Panc1 (cell line): ENCODE measurements at regions not wholly inside any gene's neighbourhood (a gene's known extent, or its start where the extent isn't known, plus 50 kb on each side); places are given as distances from the start of the nearest gene placed in this dataset.

Source experiments
- ATAC-seq: fragments of 200-7000 bp; cut with Tn5 transposase; 2 replicates; pipeline ENCODE4 v1.9.1; 2020; ENCODE audit warnings: mild to moderate bottlenecking, moderate library complexity
- BruUV-seq: library from RNA; stranded (reverse); fragments of 400-500 nt; replicated peaks from 2 replicates; lab custom pipeline; 2021; lab: Mats Ljungman, UMichigan
- CTCF ChIA-PET: fragments of 300-600 bp; sonication (Branson Sonifier 250); formaldehyde crosslinking; loops from one replicate; lab custom pipeline; 2022; ENCODE audit warnings: antibody characterized with exemption; lab: Charles Lee
- POLR2A ChIA-PET: fragments of 300-600 bp; sonication (Branson Sonifier 250); formaldehyde crosslinking; loops from one replicate; lab custom pipeline; 2022; ENCODE audit warnings: antibody characterized with exemption; lab: Charles Lee
- DNase-seq: peaks from one replicate; pipeline ENCODE4 v3.0.0-alpha.2; 2010; ENCODE audit warnings: low read depth, low spot score
- H3K27ac ChIP-seq: 2 replicates; pipeline ENCODE4 v1.5.1; 2011; ENCODE audit warnings: mild to moderate bottlenecking, low read length, inconsistent platforms
- H3K27me3 ChIP-seq: fragments of 200-500 bp; sonication (Bioruptor generic); 2 replicates; pipeline ENCODE4 v1.6.0; 2014; ENCODE audit warnings: low read length, inconsistent platforms; ENCODE audit not compliant: control insufficient read depth, insufficient read depth
- H3K36me3 ChIP-seq: fragments of 200-500 bp; sonication (Bioruptor generic); 2 replicates; pipeline ENCODE4 v1.5.1; 2014; ENCODE audit warnings: inconsistent platforms, mild to moderate bottlenecking, low read length, moderate library complexity; ENCODE audit not compliant: control insufficient read depth, insufficient read depth
- H3K4me1 ChIP-seq: 2 replicates; pipeline ENCODE4 v1.5.1; 2011; ENCODE audit warnings: inconsistent platforms, mild to moderate bottlenecking, low read length, moderate library complexity; ENCODE audit not compliant: control insufficient read depth, insufficient read depth
- H3K4me3 ChIP-seq, 2 experiments: 2 replicates each; pipeline ENCODE4 v1.5.1; 2011 to 2012; ENCODE audit warnings: low read depth in 2 of 2, low read length in 2 of 2, mild to moderate bottlenecking in 2 of 2, inconsistent platforms in 1 of 2, moderate library complexity in 1 of 2
- H3K9me3 ChIP-seq: fragments of 200-500 bp; sonication (Bioruptor generic); 2 replicates; pipeline ENCODE4 v1.5.1; 2014; ENCODE audit warnings: low read depth, mild to moderate bottlenecking, inconsistent platforms, low read length, moderate library complexity; ENCODE audit not compliant: control insufficient read depth, insufficient read depth
- CTCF ChIP-seq: fragments of 450-650 bp; IDR thresholded peaks from 2 replicates; pipeline ENCODE4 v1.5.1; 2017; ENCODE audit warnings: mild to moderate bottlenecking
- POLR2AphosphoS5 ChIP-seq: IDR thresholded peaks from 2 replicates; pipeline ENCODE4 v1.6.1; 2012; ENCODE audit warnings: mild to moderate bottlenecking, low read depth, low read length, moderate library complexity
- REST ChIP-seq, 2 experiments: IDR thresholded peaks; 2 replicates each; pipeline ENCODE4 v1.6.1; 2011 to 2012; ENCODE audit warnings: low read depth in 2 of 2, control low read depth in 1 of 2, low read length in 1 of 2, mild to moderate bottlenecking in 1 of 2, moderate library complexity in 1 of 2; ENCODE audit not compliant: insufficient read depth in 1 of 2
- SIN3A ChIP-seq: IDR thresholded peaks from 2 replicates; pipeline ENCODE4 v1.6.1; 2012; ENCODE audit warnings: low read depth, mild to moderate bottlenecking, low read length, moderate library complexity, borderline replicate concordance; ENCODE audit not compliant: insufficient read depth
- TCF7L2 ChIP-seq: IDR thresholded peaks from 2 replicates; pipeline ENCODE4 v1.6.1; 2011; ENCODE audit warnings: mild to moderate bottlenecking, low read depth, low read length, inconsistent platforms
- in situ Hi-C: cut with HindIII; loops from 2 replicates; pipeline ENCODE4 v1.10.0; 2016; ENCODE audit warnings: low sequenced_read_pairs, low pct_unique_long_range_greater_than_20kb
- intact Hi-C: fragments of 100-400 bp; cut with micrococcal nuclease; formaldehyde crosslinking; loops from one replicate; pipeline ENCODE4 v1.10.0; 2022; ENCODE audit not compliant: unreplicated experiment

GRCh38 chr6:106844930-106845329, 129.6 kb downstream of the CD24 start:
- no peak overlapping the region for H3K4me3 ChIP-seq
- in situ Hi-C loops: no loop called here
- TF ChIP-seq CTCF (no peak), SIN3A (no peak), TCF7L2 (no peak), POLR2AphosphoS5 (no peak), REST (IDR thresholded peaks at IDR 0.05; ENCODE audit: insufficient read depth in 1 of 2, low read depth in 2 of 2, low read length in 1 of 2) (no peak)
- ChIA-PET CTCF (no interaction called here), POLR2A (no interaction called here)
- no peaks in the 10 kb centered on the region for H3K9me3 ChIP-seq
- H3K36me3 ChIP-seq: no peaks in the 10 kb centered on the region
- intact Hi-C loops: no loop called here
- no peak overlapping the region for H3K27ac ChIP-seq
- peaks cover 3% of the 10 kb centered on the region; the same call in 1 of the 2 replicates for H3K27me3 ChIP-seq
- no TSS peak for BruUV-seq
- ATAC-seq (no peak), DNase-seq (no peak)
- no peaks in the 10 kb centered on the region for H3K4me1 ChIP-seq

- ATAC-seq (no peak), DNase-seq (no peak)
- H3K4me3 ChIP-seq: no peak overlapping the region
- CTCF ChIA-PET: no interaction called here
- H3K36me3 ChIP-seq: no peaks in the 10 kb centered on the region
- no peaks in the 10 kb centered on the region for H3K9me3 ChIP-seq
- no peak overlapping the region for H3K27ac ChIP-seq
- no TSS peak for BruUV-seq
- intact Hi-C loops (no loop called here), in situ Hi-C loops (no loop called here)
- POLR2A ChIA-PET: no interaction called here
- H3K27me3 ChIP-seq: no peaks in the 10 kb centered on the region; the same call in 1 of the 2 replicates
- TF ChIP-seq TCF7L2: no peak
- no peak for TF ChIP-seq SIN3A
- no peak for TF ChIP-seq REST (IDR thresholded peaks at IDR 0.05; ENCODE audit: insufficient read depth in 1 of 2, low read depth in 2 of 2, low read length in 1 of 2)
- TF ChIP-seq POLR2AphosphoS5: no peak
- TF ChIP-seq CTCF: no peak
- no peaks in the 10 kb centered on the region for H3K4me1 ChIP-seq
Measured at GRCh38 chr6:106832766-106833510, 141.6 kb downstream of the CD24 start.
